ENCODE measurements at regions not wholly inside any gene's neighbourhood (a gene's known extent, or its start where the extent isn't known, plus 50 kb on each side); places are given as distances from the start of the nearest gene placed in this dataset.

- no peak for ATAC-seq
- no peak for TF ChIP-seq ZC3H10 (CRISPR knock-in tag; IDR thresholded peaks at IDR 0.05)
- no peak for TF ChIP-seq ZFP30 (CRISPR knock-in tag; IDR thresholded peaks at IDR 0.05)
- no peak for TF ChIP-seq CSDC2 (CRISPR knock-in tag; IDR thresholded peaks at IDR 0.05)
- no peak for TF ChIP-seq BACH2 (CRISPR knock-in tag; IDR thresholded peaks at IDR 0.05; ENCODE audit: borderline replicate concordance)
- no peak for TF ChIP-seq TSHZ2 (CRISPR knock-in tag; IDR thresholded peaks at IDR 0.05)
- no peak for TF ChIP-seq ZNF8 (CRISPR knock-in tag; IDR thresholded peaks at IDR 0.05)
- TF ChIP-seq PATZ1 (CRISPR knock-in tag; IDR thresholded peaks at IDR 0.05; ENCODE audit: borderline replicate concordance): no peak
- TF ChIP-seq OSR1 (CRISPR knock-in tag; IDR thresholded peaks at IDR 0.05): no peak
- no peak for TF ChIP-seq ZNF565 (CRISPR knock-in tag; conservative IDR thresholded peaks at IDR 0.05; ENCODE audit: low read depth)
- TF ChIP-seq ZNF70 (CRISPR knock-in tag; IDR thresholded peaks at IDR 0.05): no peak
- TF ChIP-seq RARB (CRISPR knock-in tag; IDR thresholded peaks at IDR 0.05): no peak
Measured at GRCh38 chr1:112852276-112852675, 103.7 kb downstream of the SLC16A1 start.

DNA sequence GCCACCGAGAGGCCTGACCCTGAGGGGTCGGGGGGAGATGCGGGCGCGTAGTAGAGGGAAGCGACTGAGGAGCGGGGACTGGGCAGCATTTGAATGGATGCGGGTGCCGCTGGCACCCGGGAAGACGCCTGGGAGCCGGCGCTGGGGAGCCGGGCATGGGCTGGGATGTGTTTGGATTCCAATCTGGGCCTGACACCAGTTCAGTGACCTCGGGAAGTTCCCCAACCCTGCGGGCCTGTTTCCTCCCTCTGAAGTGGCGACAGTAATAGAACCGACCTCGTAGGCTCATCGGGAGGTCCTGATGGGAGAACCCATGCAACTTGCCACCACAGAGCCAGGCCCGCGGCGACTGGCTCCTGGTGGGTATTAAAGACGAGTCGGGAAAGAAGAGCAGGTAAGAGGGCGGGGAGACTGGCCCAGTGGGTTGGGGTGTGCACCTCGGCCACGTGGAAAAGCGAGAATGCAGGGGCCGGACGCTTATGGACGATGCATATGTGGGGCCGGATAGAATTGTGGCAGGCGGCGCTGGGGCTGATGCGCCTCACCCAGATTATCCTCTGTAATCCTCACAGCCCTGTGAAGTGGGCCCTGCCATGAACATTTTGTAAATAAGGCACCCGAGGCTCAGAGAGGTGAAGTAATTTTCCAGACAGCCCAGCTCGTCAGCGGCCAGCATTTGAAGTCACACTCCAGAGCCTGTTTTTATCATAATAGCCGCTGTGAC is 105.8 kb downstream of the SLC16A1 start:
- TF ChIP-seq ZNF70 (CRISPR knock-in tag; IDR thresholded peaks at IDR 0.05): no peak
- ATAC-seq: peak; percentile 74

GRCh38 chr1:112849425-112850033 is 106.5 kb downstream of the SLC16A1 start:
- TF ChIP-seq ESRRG (CRISPR knock-in tag; IDR thresholded peaks at IDR 0.05) (no peak), PPARA (CRISPR knock-in tag; IDR thresholded peaks at IDR 0.05; ENCODE audit: borderline replicate concordance) (no peak), GLIS3 (CRISPR knock-in tag; IDR thresholded peaks at IDR 0.05) (no peak), OSR1 (CRISPR knock-in tag; IDR thresholded peaks at IDR 0.05) (no peak), CSRNP3 (CRISPR knock-in tag; IDR thresholded peaks at IDR 0.05) (no peak), ISL1 (CRISPR knock-in tag; IDR thresholded peaks at IDR 0.05) (no peak), SNAI2 (CRISPR knock-in tag; IDR thresholded peaks at IDR 0.05) (no peak)
- peak; percentile 92 for ATAC-seq

DNA sequence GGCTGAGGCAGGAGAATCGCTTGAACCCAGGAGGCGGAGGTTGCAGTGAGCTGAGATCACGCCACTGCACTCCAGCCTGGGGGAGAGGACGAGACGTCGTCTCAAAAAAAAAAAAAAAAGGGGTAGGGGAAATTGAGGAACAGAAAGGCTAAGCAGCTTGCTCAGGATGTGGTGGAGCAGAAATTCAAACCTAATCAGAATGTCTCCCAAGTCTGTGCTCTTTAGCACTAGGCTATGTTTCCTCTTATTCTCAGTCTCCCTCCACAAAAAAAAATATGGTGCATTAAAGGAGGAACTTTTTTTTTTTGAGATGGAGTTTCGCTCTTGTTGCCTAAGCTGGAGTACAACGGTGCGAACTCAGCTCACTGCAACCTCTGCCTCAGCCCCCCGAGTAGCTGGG is 114.2 kb downstream of the SLC16A1 start:
- ATAC-seq: no peak
- TF ChIP-seq ISL1 (CRISPR knock-in tag; IDR thresholded peaks at IDR 0.05): no peak
- TF ChIP-seq ESRRG (CRISPR knock-in tag; IDR thresholded peaks at IDR 0.05): no peak
- TF ChIP-seq CREB5 (CRISPR knock-in tag; IDR thresholded peaks at IDR 0.05; ENCODE audit: low read depth): no peak
- no peak for TF ChIP-seq PPARA (CRISPR knock-in tag; IDR thresholded peaks at IDR 0.05; ENCODE audit: borderline replicate concordance)
- no peak for TF ChIP-seq ARNTL (CRISPR knock-in tag; IDR thresholded peaks at IDR 0.05; ENCODE audit: borderline replicate concordance, low read depth)
- TF ChIP-seq OSR1 (CRISPR knock-in tag; IDR thresholded peaks at IDR 0.05): no peak
